ENCODE measurements at regions not wholly inside any gene's neighbourhood (a gene's known extent, or its start where the extent isn't known, plus 50 kb on each side); places are given as distances from the start of the nearest gene placed in this dataset.
A peak's percentile ranks its signal among the peaks of the same experiment; 100 is the strongest.

DNA sequence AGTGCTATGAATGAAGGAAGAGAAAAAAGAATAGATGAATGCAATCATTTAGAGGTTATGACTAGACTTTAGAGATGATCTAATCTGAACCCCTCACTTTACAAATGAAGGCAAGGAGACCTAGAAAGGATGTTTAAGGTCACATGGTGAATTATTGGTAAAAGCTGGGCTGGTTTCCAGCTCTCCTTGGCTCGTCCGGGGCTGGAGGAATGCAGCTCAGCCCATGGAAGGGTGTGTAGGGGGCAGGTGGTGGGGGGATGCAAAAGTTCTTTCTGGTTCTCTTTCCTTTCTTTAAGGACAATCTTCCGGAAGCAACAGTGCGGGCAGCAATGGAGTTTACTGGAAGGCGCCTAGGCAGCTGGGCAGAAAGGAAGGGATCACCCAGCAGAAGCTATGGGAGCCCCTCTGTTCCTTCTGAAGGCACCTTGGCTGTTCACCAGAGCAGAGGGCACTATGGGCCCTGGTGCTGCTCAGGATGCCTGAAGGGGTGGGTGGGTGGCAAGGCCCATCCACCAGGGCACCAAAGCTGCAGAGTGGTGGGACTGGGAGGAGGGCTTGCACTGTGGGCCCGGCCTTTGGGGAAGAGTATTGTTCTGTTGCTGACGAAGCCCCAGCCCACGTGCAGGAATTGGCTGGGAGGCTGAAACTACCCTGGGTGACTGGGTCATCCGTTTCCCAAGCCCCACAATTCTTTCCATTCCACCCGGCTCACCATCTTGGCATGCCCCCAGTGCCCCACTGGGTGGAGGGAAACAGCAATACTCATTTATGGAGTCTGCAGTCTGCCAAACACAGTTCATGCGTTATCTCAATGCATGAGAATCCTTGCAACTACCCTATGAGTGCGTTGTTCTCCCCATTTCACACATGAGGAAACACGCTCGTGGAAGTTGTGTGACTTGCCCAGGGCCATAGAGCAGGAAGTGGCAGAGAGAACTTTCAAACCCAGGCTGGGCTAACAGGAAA lies 78.2 kb downstream of the IRF2BPL start:
- peak in 5 of 51 donors; percentile 15 to 30 (median 20) for DNase-seq

DNA sequence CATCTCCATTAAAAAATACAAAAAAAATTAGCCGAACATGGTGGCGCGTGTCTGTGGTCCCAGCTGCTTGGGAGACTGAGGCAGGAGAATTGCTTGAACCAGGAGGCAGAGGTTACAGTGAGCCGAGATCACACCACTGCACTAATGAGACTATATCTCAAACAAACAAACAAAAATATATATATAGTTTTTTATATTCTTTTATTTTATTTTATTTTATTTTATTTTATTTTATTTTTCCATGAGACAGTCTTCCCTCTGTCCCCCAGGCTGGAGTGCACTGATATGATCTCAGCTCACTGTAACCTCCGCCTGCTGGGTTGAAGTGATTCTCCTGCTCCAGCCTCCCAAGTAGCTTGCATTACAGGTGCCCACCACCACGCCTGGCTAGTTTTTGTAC lies 79.5 kb downstream of the IRF2BPL start:
- no peak for DNase-seq

GRCh38 chr14:76948213-76948947 lies 80.1 kb downstream of the IRF2BPL start:
- DNase-seq: no peak

- no peak for DNase-seq
Observed at GRCh38 chr14:76947838-76948184, 80.7 kb downstream of the IRF2BPL start.

GRCh38 chr14:76947078-76947837 lies 81.2 kb downstream of the IRF2BPL start:
- DNase-seq: peak; percentile 57 to 99 (median 94)

GRCh38 chr14:76946753-76947077 lies 81.8 kb downstream of the IRF2BPL start:
- peak in 2 of 51 donors; percentile 39 to 42 for DNase-seq

DNA sequence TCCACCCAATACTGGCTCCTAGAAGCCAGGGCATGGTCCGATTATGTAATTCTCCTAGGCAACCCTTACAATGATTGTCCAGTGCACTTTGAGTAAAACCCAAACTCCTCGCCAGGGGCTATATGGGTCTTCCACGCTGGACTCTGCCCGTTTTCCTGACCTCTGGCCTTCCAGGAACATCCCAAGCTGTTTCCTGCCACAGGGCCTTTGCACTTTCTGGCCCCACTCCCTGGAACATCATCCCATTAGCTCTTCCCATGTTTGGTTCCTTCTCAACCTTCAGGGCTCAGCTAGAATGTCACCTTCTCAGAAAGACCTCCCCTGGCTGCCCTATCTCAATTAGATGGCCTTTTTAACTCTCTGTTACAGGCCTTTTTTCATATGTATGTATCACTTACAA lies 85.4 kb downstream of the IRF2BPL start:
- no peak for DNase-seq

DNA sequence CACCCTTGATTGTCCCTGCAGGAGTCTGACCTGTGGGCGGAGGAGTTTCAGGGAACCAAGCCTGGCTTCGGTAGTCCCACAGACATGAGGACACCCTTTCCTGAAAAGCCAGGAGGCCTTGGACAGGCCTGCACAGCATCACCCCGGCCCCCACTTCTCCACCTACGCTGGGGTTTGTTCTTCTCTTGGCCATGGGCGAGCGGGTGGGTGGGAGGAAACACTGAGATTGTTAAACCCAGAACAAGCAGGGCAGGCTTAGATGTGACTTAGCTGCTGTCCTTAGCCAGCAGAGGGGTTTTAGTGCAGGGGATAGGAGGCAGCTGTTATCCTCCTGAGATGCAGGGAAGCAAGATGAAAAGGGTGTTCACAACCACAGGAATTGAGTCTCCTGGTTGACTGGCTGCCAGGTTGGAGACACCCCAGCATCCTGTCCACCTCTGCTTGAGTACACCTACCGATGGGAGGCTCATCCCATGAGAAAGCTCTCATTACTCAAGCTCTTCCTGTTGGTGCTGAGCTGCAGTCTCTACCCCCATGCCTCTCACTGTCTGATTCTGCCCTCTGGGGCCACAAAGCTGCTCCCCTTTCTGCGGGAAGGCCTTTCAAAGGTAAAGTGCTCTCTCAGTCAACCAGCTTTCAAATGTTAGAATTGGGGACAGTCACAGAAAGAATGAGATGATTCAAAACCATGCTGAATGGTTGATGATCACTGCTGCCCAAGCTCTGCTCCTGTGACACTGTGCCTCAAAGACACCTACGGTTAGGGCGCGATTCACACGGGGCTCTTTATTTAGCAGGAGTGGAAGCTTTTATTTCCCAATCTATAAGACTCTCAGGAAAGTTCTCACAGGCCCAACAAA lies 86.3 kb downstream of the IRF2BPL start:
- no peak for DNase-seq

DNA sequence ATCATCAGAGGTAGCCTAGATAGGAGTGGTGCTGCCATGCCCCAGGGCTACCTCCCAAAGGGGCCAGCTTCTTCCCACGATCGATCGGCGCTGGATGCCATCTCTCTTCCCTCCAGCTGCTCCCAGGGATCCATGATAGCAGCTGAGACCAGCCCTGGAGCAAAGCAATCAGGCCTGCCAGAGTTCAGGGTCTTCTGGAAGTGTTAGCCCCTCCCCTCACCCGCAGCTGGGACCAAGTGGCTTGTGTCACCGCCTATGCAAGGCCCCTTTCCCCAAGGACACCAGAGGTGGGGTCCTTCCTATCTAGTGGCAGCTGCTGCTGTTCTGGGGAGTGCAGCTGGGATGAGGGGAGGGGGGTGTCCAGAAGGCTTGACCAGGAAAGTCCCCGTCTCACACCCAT lies 87.0 kb downstream of the IRF2BPL start:
- DNase-seq: no peak

- DNase-seq: no peak
Observed at GRCh38 chr14:76940021-76940760, 88.3 kb downstream of the IRF2BPL start.

DNA sequence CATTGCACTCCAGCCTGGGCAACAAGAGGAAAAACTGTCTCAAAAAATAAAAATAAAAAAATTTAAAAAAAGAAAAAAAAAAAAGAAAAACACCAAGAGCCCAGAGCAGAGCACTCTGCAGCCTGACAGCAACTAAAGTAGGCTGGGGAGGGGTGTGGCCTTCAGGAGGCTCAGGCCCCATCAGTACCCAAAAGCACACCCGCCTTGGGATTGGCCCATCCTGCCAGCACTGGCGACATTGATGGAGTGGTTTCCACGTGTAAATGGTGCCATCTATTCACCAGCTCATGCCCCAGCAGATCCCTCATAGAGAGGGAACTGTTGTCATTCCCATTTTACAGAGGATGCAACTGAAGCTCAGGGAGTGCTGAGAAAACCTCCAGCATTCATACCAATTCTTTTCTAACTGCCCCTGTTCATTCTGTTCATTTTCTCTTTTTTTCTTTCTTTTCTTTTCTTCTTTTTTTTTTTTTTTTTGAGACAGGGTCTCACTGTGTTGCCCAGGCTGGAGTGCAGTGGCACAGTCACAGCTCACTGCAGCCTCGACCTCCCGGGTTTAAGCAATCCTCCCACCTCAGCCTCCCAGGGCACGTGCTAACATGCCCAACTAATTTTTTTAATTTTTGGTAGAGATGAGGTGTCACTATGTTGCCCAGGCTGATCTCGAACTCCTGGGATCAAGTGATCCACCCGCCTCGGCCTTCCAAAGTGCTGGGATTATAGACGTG lies 89.3 kb downstream of the IRF2BPL start:
- no peak for DNase-seq

DNA sequence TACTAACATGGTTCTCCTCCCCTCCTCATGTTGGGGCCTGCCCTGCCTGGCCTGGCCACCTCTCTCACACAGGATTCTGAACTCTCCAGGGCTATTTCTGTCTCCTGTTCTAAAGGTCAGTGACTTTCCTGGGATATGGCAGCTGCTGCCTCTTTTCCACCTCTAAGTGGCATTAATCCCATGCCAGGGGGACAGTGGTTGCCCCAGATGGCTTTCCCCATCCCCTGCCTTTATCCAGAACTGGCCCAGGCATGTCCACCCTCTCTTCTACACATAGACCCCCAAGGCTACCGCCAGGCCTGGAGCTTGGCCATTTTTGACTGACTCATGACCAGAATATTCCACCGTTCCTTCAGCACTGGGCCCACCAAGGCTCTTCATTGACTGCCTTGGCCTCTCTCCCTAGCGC lies 90.4 kb downstream of the IRF2BPL start:
- no peak for DNase-seq

- DNase-seq: peak in 23 of 51 donors; percentile 11 to 70 (median 36)
Observed at GRCh38 chr14:76937181-76938091, 91.1 kb downstream of the IRF2BPL start.

DNA sequence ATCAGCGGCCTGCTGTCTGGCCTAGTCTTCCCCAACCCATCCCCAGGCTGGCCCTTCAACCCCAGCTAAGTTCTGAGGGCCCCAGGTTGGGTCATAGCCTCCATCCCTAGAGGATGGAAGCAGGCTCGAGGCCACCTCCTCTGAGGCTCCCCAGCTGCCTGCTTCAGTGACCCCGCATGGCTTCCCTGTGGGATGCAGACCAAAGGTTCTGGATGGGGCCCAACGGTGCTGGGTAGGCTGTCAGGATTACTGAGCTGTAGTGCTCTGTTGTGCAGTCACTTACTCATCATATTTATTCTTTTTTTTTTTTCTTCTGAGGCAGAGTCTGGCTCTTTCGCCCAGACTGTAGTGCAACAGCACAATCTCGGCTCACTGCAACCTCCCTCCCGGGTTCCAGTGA lies 92.0 kb downstream of the IRF2BPL start:
- DNase-seq: peak in 1 of 51 donors; percentile 43

DNA sequence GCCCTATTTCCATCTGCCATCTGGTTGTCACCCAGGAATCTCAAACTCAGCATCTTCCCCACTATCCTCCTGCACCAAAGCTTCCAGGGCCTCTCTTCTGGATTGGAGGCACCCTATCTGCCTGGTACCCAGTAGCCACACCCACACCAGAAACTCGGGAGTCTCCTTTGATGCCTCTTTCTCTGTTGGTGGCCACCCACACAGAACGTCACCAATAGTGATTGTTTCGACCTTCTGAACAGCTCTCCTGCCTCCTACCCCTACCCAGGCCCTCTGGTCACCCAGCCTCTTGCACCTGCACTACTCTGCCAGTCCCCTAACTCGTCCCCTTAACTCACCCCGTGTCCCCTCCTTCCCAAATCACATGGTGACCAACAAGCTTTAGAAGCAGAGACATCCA lies 95.0 kb downstream of the IRF2BPL start:
- DNase-seq: no peak

DNA sequence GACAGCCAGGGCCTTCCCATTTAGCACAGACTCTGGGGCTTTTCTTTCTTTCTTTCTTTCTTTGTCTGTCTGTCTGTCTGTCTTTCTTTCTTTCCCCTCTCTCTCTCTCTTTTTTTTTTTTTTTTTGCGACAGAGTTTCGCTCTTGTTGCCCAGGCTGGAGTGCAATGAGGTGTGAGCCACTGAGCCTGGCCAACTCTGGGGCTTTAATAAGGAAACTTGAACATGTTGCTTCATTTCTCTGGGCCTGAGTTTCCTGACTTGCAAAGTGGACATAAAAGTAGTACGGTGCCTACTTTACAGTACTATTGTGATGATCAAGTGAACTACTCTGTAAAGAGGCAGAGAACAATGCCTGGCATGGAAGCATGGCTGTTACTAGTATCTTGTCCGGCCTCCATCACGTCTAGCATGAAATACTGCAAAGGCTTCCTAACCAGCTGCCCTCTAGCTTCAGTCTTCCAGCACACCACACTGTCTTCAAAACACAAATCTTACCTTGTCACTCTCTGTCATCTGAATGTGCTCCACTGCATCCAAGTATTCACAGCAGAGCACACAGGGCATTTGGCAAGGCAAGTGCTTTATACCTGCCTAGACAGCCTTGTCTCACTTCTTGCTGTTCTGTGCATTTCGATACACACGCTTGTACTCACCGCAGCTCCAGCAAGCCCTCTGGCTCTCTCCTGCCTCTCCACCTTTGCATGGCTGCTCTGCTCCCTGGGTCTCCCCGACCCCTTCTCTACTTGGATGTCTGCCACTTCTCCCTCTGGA lies 96.7 kb downstream of the IRF2BPL start:
- no peak for DNase-seq

DNA sequence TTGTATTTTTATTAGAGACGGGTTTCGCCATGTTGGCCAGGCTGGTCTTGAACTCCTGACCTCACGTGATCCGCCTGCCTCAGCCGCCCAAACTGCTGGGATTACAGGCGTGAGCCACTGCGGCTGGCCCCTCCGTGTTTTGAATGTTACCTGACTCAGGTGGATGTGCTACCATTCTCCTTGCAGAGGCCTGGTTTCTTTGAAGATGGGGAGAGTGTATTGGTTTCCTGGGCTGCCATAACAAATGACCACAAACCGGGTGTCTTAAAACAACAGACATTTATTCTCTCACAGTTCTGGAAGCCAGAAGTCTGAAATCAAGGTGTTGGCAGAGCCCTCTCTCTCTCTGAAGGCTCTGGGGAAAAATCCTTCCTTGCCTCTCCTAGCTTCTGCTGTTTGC lies 98.0 kb downstream of the IRF2BPL start:
- DNase-seq: no peak

- peak in 13 of 51 donors; percentile 7 to 58 (median 25) for DNase-seq
Observed at GRCh38 chr14:76929927-76930326, 98.6 kb downstream of the IRF2BPL start.
